GM12874 (cell line): ENCODE measurements at regions not wholly inside any gene's neighbourhood (a gene's known extent, or its start where the extent isn't known, plus 50 kb on each side); places are given as distances from the start of the nearest gene placed in this dataset.

Experiments used
- TF ChIP-seq, protein P1 (sequence below): IDR thresholded peaks from 2 replicates; pipeline ENCODE4 v1.5.1; 2011; ENCODE audit warnings: low read depth, mild to moderate bottlenecking, control low read depth, low read length, moderate library complexity; ENCODE audit not compliant: insufficient read depth

DNA sequence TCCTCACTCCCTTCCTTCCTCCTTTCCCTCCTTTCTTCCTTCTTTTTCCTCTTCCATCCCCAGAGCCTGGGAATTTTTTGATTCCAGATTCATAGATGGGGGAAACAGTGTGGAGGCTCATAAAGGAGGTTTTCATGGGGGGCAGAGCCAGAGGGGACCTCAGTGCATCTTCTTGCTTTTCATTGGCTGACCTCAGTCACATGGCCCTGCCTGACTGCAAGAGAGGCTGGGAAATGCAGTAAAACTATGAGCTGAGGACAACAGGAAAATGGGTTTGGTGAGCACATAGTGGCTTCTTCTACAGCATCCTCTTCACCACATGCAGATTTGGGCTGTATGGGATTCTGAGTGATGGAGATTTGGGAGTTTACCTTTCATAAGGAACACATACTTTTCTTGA is 437.1 kb upstream of the TBX3 start:
- TF ChIP-seq, protein P1, sequence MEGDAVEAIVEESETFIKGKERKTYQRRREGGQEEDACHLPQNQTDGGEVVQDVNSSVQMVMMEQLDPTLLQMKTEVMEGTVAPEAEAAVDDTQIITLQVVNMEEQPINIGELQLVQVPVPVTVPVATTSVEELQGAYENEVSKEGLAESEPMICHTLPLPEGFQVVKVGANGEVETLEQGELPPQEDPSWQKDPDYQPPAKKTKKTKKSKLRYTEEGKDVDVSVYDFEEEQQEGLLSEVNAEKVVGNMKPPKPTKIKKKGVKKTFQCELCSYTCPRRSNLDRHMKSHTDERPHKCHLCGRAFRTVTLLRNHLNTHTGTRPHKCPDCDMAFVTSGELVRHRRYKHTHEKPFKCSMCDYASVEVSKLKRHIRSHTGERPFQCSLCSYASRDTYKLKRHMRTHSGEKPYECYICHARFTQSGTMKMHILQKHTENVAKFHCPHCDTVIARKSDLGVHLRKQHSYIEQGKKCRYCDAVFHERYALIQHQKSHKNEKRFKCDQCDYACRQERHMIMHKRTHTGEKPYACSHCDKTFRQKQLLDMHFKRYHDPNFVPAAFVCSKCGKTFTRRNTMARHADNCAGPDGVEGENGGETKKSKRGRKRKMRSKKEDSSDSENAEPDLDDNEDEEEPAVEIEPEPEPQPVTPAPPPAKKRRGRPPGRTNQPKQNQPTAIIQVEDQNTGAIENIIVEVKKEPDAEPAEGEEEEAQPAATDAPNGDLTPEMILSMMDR = no peak

DNA sequence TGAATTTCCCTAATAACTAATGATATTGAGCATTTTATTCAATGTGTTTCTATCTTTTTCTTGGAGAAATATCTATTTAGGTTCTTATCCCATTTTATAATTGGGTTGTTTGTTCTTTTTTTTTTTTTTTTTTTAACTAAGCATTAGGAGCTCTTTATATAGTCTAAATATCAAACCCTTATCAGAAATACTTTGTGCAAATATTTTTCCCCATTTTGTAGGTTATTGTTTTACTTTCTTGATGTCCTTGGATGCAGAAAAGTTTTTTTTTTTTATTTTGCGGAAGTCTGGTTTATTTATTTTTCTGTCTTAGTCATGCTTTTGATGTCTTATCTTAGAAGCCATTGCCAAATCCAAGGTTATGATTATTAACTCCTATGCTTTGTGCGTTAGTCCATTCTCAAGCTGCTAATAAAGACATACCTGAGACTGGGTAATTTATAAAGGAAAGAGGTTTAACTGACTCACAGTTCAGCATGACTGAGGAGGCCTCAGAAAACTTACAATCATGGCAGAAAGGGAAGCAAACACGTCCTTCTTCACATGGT is 434.3 kb upstream of the TBX3 start:
- TF ChIP-seq, protein P1 = no peak

DNA sequence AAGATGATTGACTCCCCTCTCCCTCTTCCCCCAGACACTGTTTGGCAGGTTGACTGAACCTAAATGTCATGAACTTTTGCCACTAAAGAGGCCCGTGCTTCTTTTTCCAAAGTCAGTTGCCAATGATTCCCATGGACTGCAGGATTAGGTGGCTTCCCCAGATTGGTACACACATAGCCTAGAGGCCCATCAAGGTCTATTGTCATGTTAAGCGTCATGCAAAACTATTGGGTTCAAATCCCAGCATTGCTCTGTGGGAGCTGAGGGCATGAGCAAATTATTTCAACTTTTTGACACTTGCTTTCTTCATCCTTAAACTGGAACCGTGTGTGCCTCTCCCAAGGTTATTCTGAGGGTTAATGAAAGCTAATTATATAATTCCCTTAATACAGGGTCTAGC is 430.2 kb upstream of the TBX3 start:
- TF ChIP-seq, protein P1 = no peak

DNA sequence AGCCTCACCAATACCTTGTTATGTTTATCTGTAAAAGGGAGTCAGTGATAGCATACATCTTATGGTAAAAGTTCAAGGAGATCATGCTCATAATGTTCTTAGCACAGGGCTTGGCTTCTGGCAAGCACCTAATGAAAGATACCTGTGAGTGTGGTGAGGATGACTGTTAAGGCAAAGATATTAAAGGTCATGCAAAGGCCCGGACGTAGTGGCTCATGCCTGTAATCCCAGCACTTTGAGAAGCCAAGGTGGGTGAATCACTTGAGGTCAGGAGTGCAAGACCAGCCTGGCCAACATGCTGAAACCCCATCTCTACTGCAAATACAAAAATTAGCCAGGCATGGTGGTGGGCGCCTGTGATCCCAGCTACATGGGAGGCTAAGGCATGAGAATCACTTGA is 425.9 kb upstream of the TBX3 start:
- TF ChIP-seq, protein P1 = no peak

DNA sequence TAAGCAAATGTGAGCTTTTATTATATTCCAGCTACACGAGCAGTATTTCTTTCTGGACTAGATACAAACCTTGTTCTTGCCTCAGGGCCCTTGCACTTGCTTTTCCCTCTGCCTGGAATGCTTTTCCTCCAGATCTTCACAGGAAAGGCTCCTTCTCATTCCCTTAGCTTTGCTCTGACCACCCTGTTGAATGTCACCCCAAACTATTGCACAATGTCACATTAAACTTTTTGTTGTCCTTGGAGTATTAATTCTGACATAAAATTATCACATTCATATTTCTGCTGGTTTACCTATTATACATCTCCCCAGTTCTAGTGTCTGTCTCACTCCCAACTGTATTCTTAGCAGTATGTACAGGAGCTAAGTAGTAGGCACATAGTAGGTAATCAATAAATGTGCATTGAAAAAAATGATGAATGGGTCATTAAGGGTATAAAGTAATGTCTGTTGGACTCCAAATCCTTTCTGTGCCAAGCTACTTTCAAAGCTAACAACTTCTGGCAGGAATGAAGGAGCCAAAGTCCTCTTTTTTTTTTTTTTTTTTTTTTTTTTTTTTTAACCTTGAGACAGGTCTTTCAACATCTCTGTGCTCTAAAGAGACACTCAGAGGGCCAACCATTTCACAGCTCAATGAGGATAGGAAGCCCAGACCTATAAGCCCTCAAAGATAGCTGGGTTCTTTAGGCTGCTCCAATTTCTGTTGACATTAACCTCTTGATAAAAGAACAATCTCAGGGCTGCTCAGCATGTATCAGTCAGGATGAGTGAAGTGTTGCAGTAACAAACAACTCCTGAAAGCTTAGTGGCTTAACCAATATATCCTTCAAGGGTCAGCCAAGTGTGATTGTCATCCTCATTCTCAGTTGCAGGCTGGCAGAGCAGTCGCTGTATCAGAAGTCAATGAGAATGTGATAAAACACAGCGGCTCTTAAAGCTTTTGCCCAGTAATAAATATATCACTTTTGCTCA is 424.4 kb upstream of the TBX3 start:
- TF ChIP-seq, protein P1 = no peak

DNA sequence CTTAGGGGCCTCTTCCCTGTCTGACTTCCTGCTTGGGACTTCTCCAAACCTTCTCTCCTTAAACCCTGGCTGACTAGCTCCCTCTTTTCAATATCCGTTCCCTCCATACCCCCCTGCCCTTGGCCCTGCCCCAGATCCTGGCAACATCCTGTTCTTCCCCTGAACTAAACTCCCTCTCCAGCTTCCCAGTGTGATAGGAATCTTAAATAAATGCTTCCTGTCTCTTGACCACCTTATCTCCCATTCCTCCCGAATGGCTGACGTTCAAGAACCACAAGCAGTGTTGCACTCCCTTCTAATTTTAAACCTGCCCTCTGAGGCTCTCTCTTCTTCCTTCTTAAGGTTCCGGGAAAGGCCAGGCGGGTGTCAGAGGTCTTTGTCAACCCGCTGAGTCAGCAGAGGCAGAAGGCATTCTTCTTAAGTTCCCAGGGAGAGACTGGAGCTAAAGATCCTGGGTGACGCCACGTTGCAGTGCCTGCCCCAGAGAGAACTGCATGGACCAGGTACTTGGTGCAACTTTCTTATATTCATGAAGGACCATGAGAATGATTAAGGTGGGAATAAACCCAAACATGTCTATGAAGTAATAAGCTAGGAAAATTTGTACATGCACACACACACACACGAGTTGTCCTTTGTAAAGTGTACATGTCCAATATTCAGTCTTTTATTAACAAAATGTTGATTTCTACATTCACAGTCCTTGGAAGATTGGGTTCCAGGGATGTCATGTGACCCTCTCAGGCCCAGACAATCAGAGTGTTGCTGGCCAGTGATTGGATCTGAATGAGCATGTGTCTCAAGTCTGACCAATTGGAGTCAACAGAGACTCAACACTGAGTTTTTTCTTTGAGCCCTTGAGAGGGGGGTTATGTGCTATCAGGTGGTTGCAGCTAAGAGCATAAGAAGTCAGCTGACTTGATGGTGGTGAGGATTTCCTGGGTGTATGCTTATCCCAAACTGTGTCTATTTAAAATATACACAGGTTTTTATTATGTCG is 420.2 kb upstream of the TBX3 start:
- TF ChIP-seq, protein P1 = no peak

DNA sequence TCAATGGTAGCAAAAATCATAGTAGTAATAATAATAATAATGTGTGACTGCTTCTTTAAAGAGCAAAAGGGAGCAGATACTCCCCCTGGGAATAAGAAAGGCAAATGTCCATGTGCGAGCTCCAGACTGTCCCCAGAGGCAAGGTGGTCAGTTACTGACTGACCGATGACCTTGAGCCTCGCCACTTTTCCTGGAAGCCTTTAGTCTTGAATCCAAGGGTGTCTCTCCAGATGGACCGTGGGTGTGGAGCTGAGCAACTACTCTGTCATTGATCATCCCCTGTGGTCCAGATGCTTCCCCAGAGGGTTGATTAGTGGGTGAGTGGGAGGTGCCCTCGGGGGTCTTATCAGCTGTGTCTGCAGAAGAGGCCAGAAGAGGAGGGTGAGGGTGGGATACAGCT is 418.5 kb upstream of the TBX3 start:
- TF ChIP-seq, protein P1 = no peak
